GM06990 (cell line): ENCODE measurements at regions not wholly inside any gene's neighbourhood (a gene's known extent, or its start where the extent isn't known, plus 50 kb on each side); places are given as distances from the start of the nearest gene placed in this dataset.

Experiments used
- DNase-seq: peaks from one replicate; pipeline ENCODE4 v3.0.0-alpha.2; 2011; ENCODE audit not compliant: insufficient read length; ENCODE audit errors: extremely low read depth
- H3K27me3 ChIP-seq: replicated peaks from 2 replicates; pipeline ENCODE4 v1.6.0; 2011; ENCODE audit warnings: low read length; ENCODE audit not compliant: control insufficient read depth, insufficient read depth
- H3K36me3 ChIP-seq: 2 replicates; pipeline ENCODE4 v1.5.1; 2011; ENCODE audit warnings: low read length; ENCODE audit not compliant: control insufficient read depth, insufficient read depth
- H3K4me3 ChIP-seq: replicated peaks from 2 replicates; pipeline ENCODE4 v1.5.1; 2011; ENCODE audit warnings: low read depth, mild to moderate bottlenecking, control low read depth, low read length
- TF ChIP-seq, protein P1 (sequence below): IDR thresholded peaks from 2 replicates; pipeline ENCODE4 v1.5.1; 2011; ENCODE audit warnings: low read length, control low read depth, mild to moderate bottlenecking, inconsistent platforms; ENCODE audit not compliant: insufficient read depth, poor library complexity, severe bottlenecking

GRCh38 chr13:31878495-31878894 lies 139.2 kb downstream of the RXFP2 start:
- H3K36me3 ChIP-seq, result no peaks in the 10 kb centered on the region
- TF ChIP-seq, protein P1, sequence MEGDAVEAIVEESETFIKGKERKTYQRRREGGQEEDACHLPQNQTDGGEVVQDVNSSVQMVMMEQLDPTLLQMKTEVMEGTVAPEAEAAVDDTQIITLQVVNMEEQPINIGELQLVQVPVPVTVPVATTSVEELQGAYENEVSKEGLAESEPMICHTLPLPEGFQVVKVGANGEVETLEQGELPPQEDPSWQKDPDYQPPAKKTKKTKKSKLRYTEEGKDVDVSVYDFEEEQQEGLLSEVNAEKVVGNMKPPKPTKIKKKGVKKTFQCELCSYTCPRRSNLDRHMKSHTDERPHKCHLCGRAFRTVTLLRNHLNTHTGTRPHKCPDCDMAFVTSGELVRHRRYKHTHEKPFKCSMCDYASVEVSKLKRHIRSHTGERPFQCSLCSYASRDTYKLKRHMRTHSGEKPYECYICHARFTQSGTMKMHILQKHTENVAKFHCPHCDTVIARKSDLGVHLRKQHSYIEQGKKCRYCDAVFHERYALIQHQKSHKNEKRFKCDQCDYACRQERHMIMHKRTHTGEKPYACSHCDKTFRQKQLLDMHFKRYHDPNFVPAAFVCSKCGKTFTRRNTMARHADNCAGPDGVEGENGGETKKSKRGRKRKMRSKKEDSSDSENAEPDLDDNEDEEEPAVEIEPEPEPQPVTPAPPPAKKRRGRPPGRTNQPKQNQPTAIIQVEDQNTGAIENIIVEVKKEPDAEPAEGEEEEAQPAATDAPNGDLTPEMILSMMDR, result no peak
- DNase-seq, result no peak
- no peaks in the 10 kb centered on the region for H3K27me3 ChIP-seq
- H3K4me3 ChIP-seq, result no peak overlapping the region

GRCh38 chr13:31878955-31879354 lies 139.6 kb downstream of the RXFP2 start:
- no peak for DNase-seq
- TF ChIP-seq, protein P1, result no peak
- H3K4me3 ChIP-seq, result no peak overlapping the region
- no peaks in the 10 kb centered on the region for H3K36me3 ChIP-seq
- no peaks in the 10 kb centered on the region for H3K27me3 ChIP-seq

- no peaks in the 10 kb centered on the region; the same call in 1 of the 2 replicates for H3K27me3 ChIP-seq
- TF ChIP-seq, protein P1, result no peak
- H3K36me3 ChIP-seq, result no peaks in the 10 kb centered on the region
- DNase-seq, result no peak
- no peak overlapping the region for H3K4me3 ChIP-seq
Measured at GRCh38 chr13:31880851-31881494, 141.6 kb downstream of the RXFP2 start.

DNA sequence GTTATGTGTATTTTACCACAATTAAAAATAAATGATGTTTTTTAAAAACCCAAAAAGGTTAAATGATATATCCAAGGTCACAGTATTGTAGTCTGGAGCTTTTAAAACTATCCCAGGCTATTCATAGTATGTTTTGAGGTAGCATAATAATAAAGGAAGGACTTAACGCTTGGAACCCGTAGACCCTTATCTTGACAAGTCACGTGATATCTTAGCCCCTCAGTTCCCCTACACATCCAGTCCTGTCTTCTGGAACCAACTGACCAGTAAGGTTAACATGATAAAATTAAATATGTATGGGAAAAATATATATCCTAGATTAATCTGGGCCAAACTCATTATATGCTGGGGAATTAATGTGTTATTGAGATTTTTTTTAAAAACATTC lies 142.2 kb downstream of the RXFP2 start:
- Histone ChIP-seq H3K4me3 (no peak overlapping the region), H3K36me3 (no peaks in the 10 kb centered on the region), H3K27me3 (no peaks in the 10 kb centered on the region; the same call in 1 of the 2 replicates)
- no peak for DNase-seq
- TF ChIP-seq, protein P1, result no peak

DNA sequence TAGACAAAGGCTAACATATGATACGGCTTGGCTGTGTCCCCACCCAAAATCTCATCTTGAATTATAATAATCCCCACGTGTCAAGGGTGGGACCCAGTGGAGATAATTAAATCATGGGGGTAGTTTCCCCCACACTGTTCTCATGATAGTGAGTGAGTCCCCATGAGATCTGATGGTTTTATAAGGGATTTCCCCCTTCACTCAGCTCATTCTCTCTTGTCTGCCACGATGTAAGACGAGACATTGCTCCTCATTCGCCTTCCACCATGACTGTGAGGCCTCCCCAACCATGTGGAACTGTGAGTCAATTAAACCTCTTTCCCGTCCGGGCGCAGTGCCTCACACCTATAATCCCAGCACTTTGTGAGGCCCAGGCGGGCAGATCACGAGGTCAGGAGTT lies 143.5 kb downstream of the RXFP2 start:
- Histone ChIP-seq H3K36me3 (no peaks in the 10 kb centered on the region), H3K4me3 (no peak overlapping the region), H3K27me3 (no peaks in the 10 kb centered on the region; the same call in 1 of the 2 replicates)
- DNase-seq, result no peak
- TF ChIP-seq, protein P1, result no peak

DNA sequence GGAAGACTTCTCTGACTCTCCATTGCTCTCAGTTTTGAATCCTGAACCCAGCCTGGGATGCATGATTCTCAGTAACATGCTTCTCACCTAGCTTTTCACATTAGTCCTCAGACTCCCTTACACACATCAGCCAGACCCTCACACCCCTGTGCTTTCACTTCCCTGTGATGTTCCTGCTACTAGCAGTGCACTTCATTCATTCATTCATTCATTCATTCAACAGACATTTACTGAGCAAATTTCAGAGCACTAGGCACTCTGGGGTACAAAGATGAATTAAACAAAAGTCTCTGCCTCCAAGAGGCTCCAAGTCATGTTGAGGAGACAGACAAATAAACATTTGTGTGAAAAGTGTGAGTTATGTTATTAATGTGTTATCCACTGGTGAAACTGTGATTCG lies 145.2 kb downstream of the RXFP2 start:
- H3K36me3 ChIP-seq, result no peaks in the 10 kb centered on the region
- TF ChIP-seq, protein P1, result no peak
- H3K27me3 ChIP-seq, result no peaks in the 10 kb centered on the region; the same call in 1 of the 2 replicates
- DNase-seq, result no peak
- H3K4me3 ChIP-seq, result no peak overlapping the region
